ENCODE measurements at regions not wholly inside any gene's neighbourhood (a gene's known extent, or its start where the extent isn't known, plus 50 kb on each side); places are given as distances from the start of the nearest gene placed in this dataset.

- TF ChIP-seq POLR2A (IDR thresholded peaks at IDR 0.05): no peak
- TF ChIP-seq, protein P1, sequence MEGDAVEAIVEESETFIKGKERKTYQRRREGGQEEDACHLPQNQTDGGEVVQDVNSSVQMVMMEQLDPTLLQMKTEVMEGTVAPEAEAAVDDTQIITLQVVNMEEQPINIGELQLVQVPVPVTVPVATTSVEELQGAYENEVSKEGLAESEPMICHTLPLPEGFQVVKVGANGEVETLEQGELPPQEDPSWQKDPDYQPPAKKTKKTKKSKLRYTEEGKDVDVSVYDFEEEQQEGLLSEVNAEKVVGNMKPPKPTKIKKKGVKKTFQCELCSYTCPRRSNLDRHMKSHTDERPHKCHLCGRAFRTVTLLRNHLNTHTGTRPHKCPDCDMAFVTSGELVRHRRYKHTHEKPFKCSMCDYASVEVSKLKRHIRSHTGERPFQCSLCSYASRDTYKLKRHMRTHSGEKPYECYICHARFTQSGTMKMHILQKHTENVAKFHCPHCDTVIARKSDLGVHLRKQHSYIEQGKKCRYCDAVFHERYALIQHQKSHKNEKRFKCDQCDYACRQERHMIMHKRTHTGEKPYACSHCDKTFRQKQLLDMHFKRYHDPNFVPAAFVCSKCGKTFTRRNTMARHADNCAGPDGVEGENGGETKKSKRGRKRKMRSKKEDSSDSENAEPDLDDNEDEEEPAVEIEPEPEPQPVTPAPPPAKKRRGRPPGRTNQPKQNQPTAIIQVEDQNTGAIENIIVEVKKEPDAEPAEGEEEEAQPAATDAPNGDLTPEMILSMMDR (IDR thresholded peaks at IDR 0.05): no peak
Measured at GRCh38 chr4:60590116-60590515, 610.0 kb upstream of the ADGRL3 start.

All from upper lobe of left lung (tissue), 4 donors.